Caco-2 (cell line): ENCODE measurements at regions not wholly inside any gene's neighbourhood (a gene's known extent, or its start where the extent isn't known, plus 50 kb on each side); places are given as distances from the start of the nearest gene placed in this dataset.

ENCODE experiments used
- BruUV-seq: library from RNA; stranded (reverse); fragments of 400-500 nt; replicated peaks from 2 replicates; lab custom pipeline; 2021; lab: Mats Ljungman, UMichigan
- CTCF ChIA-PET: fragments of 300-600 bp; sonication (Branson Sonifier 250); formaldehyde crosslinking; loops from one replicate; lab custom pipeline; 2022; ENCODE audit warnings: antibody characterized with exemption; lab: Charles Lee
- POLR2A ChIA-PET: fragments of 300-600 bp; sonication (Branson Sonifier 250); formaldehyde crosslinking; loops from one replicate; lab custom pipeline; 2022; ENCODE audit warnings: antibody characterized with exemption; lab: Charles Lee
- DNase-seq, 2 experiments: peaks; one replicate each; pipeline versions ENCODE4 v3.0.0 to v3.0.0-alpha.2; 2020 to 2022
- H3K27me3 ChIP-seq: replicated peaks from 2 replicates; pipeline ENCODE4 v1.6.0; 2011; ENCODE audit warnings: low read length; ENCODE audit not compliant: control insufficient read depth, insufficient read depth
- H3K36me3 ChIP-seq: 2 replicates; pipeline ENCODE4 v1.5.1; 2011; ENCODE audit warnings: low read length; ENCODE audit not compliant: control insufficient read depth, insufficient read depth
- H3K4me1 ChIP-seq: fragments of 250-450 bp; sonication (Bioruptor Pico); 2 replicates; pipeline ENCODE4 v1.5.1; 2020; ENCODE audit warnings: mild to moderate bottlenecking
- H3K4me3 ChIP-seq: 2 replicates; pipeline ENCODE4 v1.5.1; 2011; ENCODE audit warnings: low read depth, mild to moderate bottlenecking, control low read depth, low read length
- H3K9me3 ChIP-seq: fragments of 250-450 bp; sonication (Bioruptor Pico); 2 replicates; pipeline ENCODE4 v1.5.1; 2020; ENCODE audit warnings: mild to moderate bottlenecking, moderate library complexity
- H3K27ac Mint-ChIP-seq: one replicate; pipeline ENCODE4 v1.8.0; 2022; ENCODE audit warnings: mixed read lengths; ENCODE audit not compliant: unreplicated experiment
- H3K27me3 Mint-ChIP-seq: one replicate; pipeline ENCODE4 v1.8.0; 2022; ENCODE audit warnings: mixed read lengths; ENCODE audit not compliant: insufficient read depth, unreplicated experiment
- H3K36me3 Mint-ChIP-seq: one replicate; pipeline ENCODE4 v1.8.0; 2022; ENCODE audit warnings: mild to moderate bottlenecking, mixed read lengths; ENCODE audit not compliant: insufficient read depth, unreplicated experiment
- H3K4me1 Mint-ChIP-seq: one replicate; pipeline ENCODE4 v1.8.0; 2022; ENCODE audit warnings: low read depth, mixed read lengths; ENCODE audit not compliant: unreplicated experiment
- H3K4me3 Mint-ChIP-seq: one replicate; pipeline ENCODE4 v1.8.0; 2022; ENCODE audit warnings: mild to moderate bottlenecking, moderate library complexity, mixed read lengths; ENCODE audit not compliant: unreplicated experiment
- H3K9me3 Mint-ChIP-seq: one replicate; pipeline ENCODE4 v1.8.0; 2022; ENCODE audit warnings: mixed read lengths; ENCODE audit not compliant: unreplicated experiment
- CTCF ChIP-seq, 2 experiments: fragments of 200-600 bp in 1 of 2; IDR thresholded peaks; 1 replicate in 1 of 2; 2 replicates in 1 of 2; pipeline versions ENCODE4 v1.5.1 to v1.8.0; 2011 to 2022; ENCODE audit warnings: antibody characterized with exemption in 1 of 2, control low read depth in 1 of 2, inconsistent platforms in 1 of 2, low read depth in 1 of 2, low read length in 1 of 2, mild to moderate bottlenecking in 1 of 2, moderate library complexity in 1 of 2; ENCODE audit not compliant: insufficient read depth in 1 of 2, severe bottlenecking in 1 of 2, unreplicated experiment in 1 of 2
- intact Hi-C: fragments of 100-400 bp; cut with micrococcal nuclease; formaldehyde crosslinking; loops from one replicate; pipeline ENCODE4 v1.10.0; 2022; ENCODE audit not compliant: unreplicated experiment

- intact Hi-C loops, result no loop called here
- Mint-ChIP-seq H3K4me3 (no peak overlapping the region), H3K27me3 (peaks cover 10% of the 10 kb centered on the region), H3K27ac (no peak overlapping the region), H3K4me1 (peaks cover 7% of the 10 kb centered on the region), H3K36me3 (no peaks in the 10 kb centered on the region), H3K9me3 (no peaks in the 10 kb centered on the region)
- H3K9me3 ChIP-seq, result no peaks in the 10 kb centered on the region
- no peaks in the 10 kb centered on the region for H3K27me3 ChIP-seq
- ChIA-PET CTCF (no interaction called here), POLR2A (no interaction called here)
- DNase-seq, result no peak
- no TSS peak for BruUV-seq
- no peaks in the 10 kb centered on the region for H3K36me3 ChIP-seq
- no peaks in the 10 kb centered on the region for H3K4me1 ChIP-seq
- no peak overlapping the region for H3K4me3 ChIP-seq
- TF ChIP-seq CTCF (IDR thresholded peaks at IDR 0.05; ENCODE audit: insufficient read depth in 1 of 2, low read depth in 1 of 2, low read length in 1 of 2, severe bottlenecking in 1 of 2, unreplicated experiment in 1 of 2), result no peak
Measured at GRCh38 chr5:67297376-67297775, 100.8 kb upstream of the CD180 start.

- Mint-ChIP-seq H3K27ac (no peak overlapping the region), H3K4me3 (no peak overlapping the region), H3K36me3 (no peaks in the 10 kb centered on the region), H3K4me1 (peaks cover 7% of the 10 kb centered on the region), H3K9me3 (no peaks in the 10 kb centered on the region), H3K27me3 (peaks cover 10% of the 10 kb centered on the region)
- Histone ChIP-seq H3K4me3 (no peak overlapping the region), H3K9me3 (no peaks in the 10 kb centered on the region), H3K36me3 (no peaks in the 10 kb centered on the region), H3K27me3 (no peaks in the 10 kb centered on the region), H3K4me1 (no peaks in the 10 kb centered on the region)
- ChIA-PET POLR2A (no interaction called here), CTCF (no interaction called here)
- intact Hi-C loops, result loop anchor here (5.0 kb wide), 1 partner anchor 47 kb away; no protein-coding TSS in a partner anchor
- TF ChIP-seq CTCF (IDR thresholded peaks at IDR 0.05; ENCODE audit: insufficient read depth in 1 of 2, low read depth in 1 of 2, low read length in 1 of 2, severe bottlenecking in 1 of 2, unreplicated experiment in 1 of 2), result no peak
- no peak for DNase-seq
- BruUV-seq, result no TSS peak
Measured at GRCh38 chr5:67294266-67294938, 97.8 kb upstream of the CD180 start.

- POLR2A ChIA-PET, result no interaction called here
Measured at GRCh38 chr5:67293226-67293625, 96.6 kb upstream of the CD180 start.

More at GRCh38 chr5:67293226-67293625, 96.6 kb upstream of the CD180 start:
- CTCF ChIA-PET, result no interaction called here
- no peaks in the 10 kb centered on the region for H3K9me3 Mint-ChIP-seq
- H3K4me3 Mint-ChIP-seq, result no peak overlapping the region
- H3K27ac Mint-ChIP-seq, result no peak overlapping the region
- H3K36me3 Mint-ChIP-seq, result no peaks in the 10 kb centered on the region
- Histone ChIP-seq H3K27me3 (no peaks in the 10 kb centered on the region), H3K4me3 (no peak overlapping the region), H3K4me1 (no peaks in the 10 kb centered on the region), H3K9me3 (no peaks in the 10 kb centered on the region), H3K36me3 (no peaks in the 10 kb centered on the region)
- H3K27me3 Mint-ChIP-seq, result peaks cover 6% of the 10 kb centered on the region
- DNase-seq, result no peak
- intact Hi-C loops, result loop anchor here (5.0 kb wide), 1 partner anchor 46 kb away; no protein-coding TSS in a partner anchor
- peaks cover 4% of the 10 kb centered on the region for H3K4me1 Mint-ChIP-seq
- TF ChIP-seq CTCF (IDR thresholded peaks at IDR 0.05; ENCODE audit: insufficient read depth in 1 of 2, low read depth in 1 of 2, low read length in 1 of 2, severe bottlenecking in 1 of 2, unreplicated experiment in 1 of 2), result no peak
- no TSS peak for BruUV-seq
